ENCODE measurements at regions not wholly inside any gene's neighbourhood (a gene's known extent, or its start where the extent isn't known, plus 50 kb on each side); places are given as distances from the start of the nearest gene placed in this dataset.

GRCh38 chr1:239601108-239601507 lies 214.7 kb downstream of the CHRM3 start:
- no peak for TF ChIP-seq FOXJ3 (CRISPR knock-in tag; IDR thresholded peaks at IDR 0.05)
- TF ChIP-seq MAFK (IDR thresholded peaks at IDR 0.05; ENCODE audit: low read length), result no peak
- TF ChIP-seq PHB2 (IDR thresholded peaks at IDR 0.05; ENCODE audit: low read depth), result no peak
- no peak for TF ChIP-seq SMARCA4 (IDR thresholded peaks at IDR 0.05)
- no peak for TF ChIP-seq FOXA1 (IDR thresholded peaks at IDR 0.05; ENCODE audit: borderline replicate concordance)
- no peak for TF ChIP-seq JUND (IDR thresholded peaks at IDR 0.05; ENCODE audit: borderline replicate concordance, low read depth, low read length)
- TF ChIP-seq JUND (tag; IDR thresholded peaks at IDR 0.05; ENCODE audit: borderline replicate concordance, low read depth, low read length), result no peak
- no peak for TF ChIP-seq HINFP (tag; conservative IDR thresholded peaks at IDR 0.05; ENCODE audit: low read depth)
- TF ChIP-seq ZNF512 (tag; IDR thresholded peaks at IDR 0.05), result no peak
- TF ChIP-seq SAFB (IDR thresholded peaks at IDR 0.05; ENCODE audit: borderline replicate concordance, low read depth, low read length), result no peak
- no peak for TF ChIP-seq SIX5 (IDR thresholded peaks at IDR 0.05; ENCODE audit: borderline replicate concordance in 1 of 2, insufficient read depth in 1 of 2, low read depth in 1 of 2, low read length in 2 of 2)
- TF ChIP-seq RBM39 (optimal IDR thresholded peaks at IDR 0.05; ENCODE audit: low read depth, low read length), result no peak
- no peak for TF ChIP-seq CTCF (IDR thresholded peaks at IDR 0.05 in 2 of 3, conservative IDR thresholded peaks at IDR 0.05 in 1 of 3; ENCODE audit: insufficient read depth in 2 of 3, low read depth in 1 of 3, low read length in 3 of 3)
- TF ChIP-seq ZNF3 (CRISPR knock-in tag; IDR thresholded peaks at IDR 0.05), result no peak

All from K562 (cell line).